Lower leg skin (tissue), 3 donors: ENCODE measurements at regions not wholly inside any gene's neighbourhood (a gene's known extent, or its start where the extent isn't known, plus 50 kb on each side); places are given as distances from the start of the nearest gene placed in this dataset.
"Not testable (repeated sequence)": the region's sequence is repeated elsewhere in the genome, so short reads cannot be mapped to it uniquely, and the experiment has no call there.

Experiments used
- CTCF ChIP-seq, 3 donors: fragments of 450-650 bp; IDR thresholded peaks; one replicate each; pipeline ENCODE4 v1.5.1; 2016; ENCODE audit warnings: antibody characterized with exemption in 3 of 3, mild to moderate bottlenecking in 3 of 3, moderate library complexity in 2 of 3
- POLR2A ChIP-seq, 2 donors: fragments of 450-650 bp; IDR thresholded peaks; one replicate each; pipeline ENCODE4 v1.6.1; 2016 to 2017; ENCODE audit warnings: antibody characterized with exemption in 2 of 2, mild to moderate bottlenecking in 1 of 2, moderate library complexity in 1 of 2

DNA sequence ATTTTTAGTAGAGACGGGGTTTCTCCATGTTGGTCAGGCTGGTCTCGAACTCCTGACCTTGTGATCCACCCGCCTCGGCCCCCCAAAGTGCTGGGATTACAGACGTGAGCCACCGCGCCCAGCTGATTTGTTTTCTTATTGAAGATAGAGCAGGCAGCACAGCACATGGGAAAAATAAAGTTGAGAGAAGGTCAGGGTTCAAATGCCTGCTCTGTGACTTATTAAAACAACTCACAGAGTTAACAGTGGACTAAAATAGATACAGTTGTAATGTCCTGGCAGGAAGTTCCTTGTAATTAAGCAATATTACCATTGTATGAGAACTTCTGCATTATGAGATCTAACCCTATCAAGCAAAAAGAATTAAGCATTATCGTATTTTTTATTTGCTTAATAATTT lies 615.7 kb upstream of the CCNG1 start:
- TF ChIP-seq POLR2A, CTCF (IDR thresholded peaks at IDR 0.05): not testable (repeated sequence)
